Erythroblast (primary cell): ENCODE measurements at regions not wholly inside any gene's neighbourhood (a gene's known extent, or its start where the extent isn't known, plus 50 kb on each side); places are given as distances from the start of the nearest gene placed in this dataset.

Experiments
- GATA1 ChIP-seq: IDR thresholded peaks from 2 replicates; pipeline ENCODE4 v1.6.1; 2011; ENCODE audit warnings: low read depth, mild to moderate bottlenecking, control low read depth, low read length, moderate library complexity
- POLR2A ChIP-seq: IDR thresholded peaks from 2 replicates; pipeline ENCODE4 v1.6.1; 2011; ENCODE audit warnings: mild to moderate bottlenecking, low read length

DNA sequence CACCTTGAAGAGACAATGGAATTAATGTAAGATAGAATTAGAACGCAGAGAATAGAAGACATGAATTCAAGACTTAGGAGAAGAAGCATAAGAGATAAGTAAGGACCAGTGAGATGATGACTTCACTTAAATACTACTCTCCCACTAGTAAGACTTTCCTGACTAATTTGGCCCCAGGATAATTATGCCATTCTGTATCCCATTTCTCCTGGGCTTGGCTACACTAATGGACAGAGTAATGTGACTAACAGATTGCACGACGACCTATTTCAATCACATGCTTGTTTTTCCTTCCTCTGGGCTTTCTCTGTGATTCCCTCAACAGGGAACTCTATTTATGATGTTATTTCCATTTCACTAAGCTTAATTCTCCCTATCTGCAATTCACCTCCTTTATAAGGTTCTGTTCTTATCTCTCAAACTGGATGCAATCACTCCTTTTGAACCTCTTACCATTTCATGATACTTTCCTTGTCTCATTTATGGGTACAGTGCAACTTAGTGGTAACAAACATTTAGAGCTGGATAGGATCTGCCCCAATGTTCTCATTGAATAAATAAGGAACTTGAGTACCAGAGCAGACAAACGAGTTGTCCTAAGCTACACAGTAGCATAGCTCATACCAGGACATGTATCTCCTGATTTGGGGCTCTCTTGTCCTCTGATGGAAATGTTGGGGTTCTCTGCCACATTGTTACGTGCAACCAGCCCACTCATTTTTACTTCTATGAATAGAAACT, 102.7 kb downstream of the BTG1 start:
- TF ChIP-seq POLR2A (no peak), GATA1 (no peak)
